Activated CD8-positive, alpha-beta T cell treated with anti-CD3 and anti-CD28 coated beads, Interleukin-2, amount 10 ng/mL, durations not matched to agents 7 days and 5 days (primary cell): ENCODE measurements at regions not wholly inside any gene's neighbourhood (a gene's known extent, or its start where the extent isn't known, plus 50 kb on each side); places are given as distances from the start of the nearest gene placed in this dataset.
"Not testable (repeated sequence)": the region's sequence is repeated elsewhere in the genome, so short reads cannot be mapped to it uniquely, and the experiment has no call there.

ENCODE experiments used
- ATAC-seq: fragments of 150-1000 bp; cut with Tn5 transposase; one replicate; pipeline ENCODE4 v1.10.0; 2021; ENCODE audit warnings: moderate library complexity
- CTCF ChIA-PET: fragments of 350-600 bp; sonication (Branson Sonifier 250); formaldehyde crosslinking; loops from one replicate; lab custom pipeline; 2021; ENCODE audit warnings: antibody characterized with exemption; lab: Charles Lee
- POLR2A ChIA-PET: fragments of 350-600 bp; sonication (Branson Sonifier 250); formaldehyde crosslinking; loops from one replicate; lab custom pipeline; 2021; ENCODE audit warnings: antibody characterized with exemption; lab: Charles Lee
- DNase-seq: peaks from one replicate; pipeline ENCODE4 v3.0.0-alpha.2; 2020
- H3K27ac Mint-ChIP-seq: one replicate; pipeline ENCODE4 v1.8.0; 2021; ENCODE audit warnings: mild to moderate bottlenecking, mixed read lengths
- H3K27me3 Mint-ChIP-seq: one replicate; pipeline ENCODE4 v1.8.0; 2021; ENCODE audit warnings: low read depth, mixed read lengths
- H3K36me3 Mint-ChIP-seq: one replicate; pipeline ENCODE4 v1.8.0; 2021; ENCODE audit warnings: low read depth, mixed read lengths
- H3K4me1 Mint-ChIP-seq: one replicate; pipeline ENCODE4 v1.8.0; 2021; ENCODE audit warnings: low read depth, mixed read lengths
- H3K4me3 Mint-ChIP-seq: one replicate; pipeline ENCODE4 v1.8.0; 2021; ENCODE audit warnings: mild to moderate bottlenecking, mixed read lengths
- H3K9me3 Mint-ChIP-seq: one replicate; pipeline ENCODE4 v1.8.0; 2022; ENCODE audit warnings: mixed read lengths; ENCODE audit not compliant: insufficient read depth

- no peaks in the 10 kb centered on the region for H3K27me3 Mint-ChIP-seq
- CTCF ChIA-PET: no interaction called here
- H3K9me3 Mint-ChIP-seq: no peaks in the 10 kb centered on the region
- no peak for ATAC-seq
- H3K36me3 Mint-ChIP-seq: no peaks in the 10 kb centered on the region
- no peak overlapping the region for H3K4me3 Mint-ChIP-seq
- no peaks in the 10 kb centered on the region for H3K4me1 Mint-ChIP-seq
- POLR2A ChIA-PET: no interaction called here
- no peak for DNase-seq
- no peak overlapping the region for H3K27ac Mint-ChIP-seq
Measured at GRCh38 chr11:115645631-115646317, 141.6 kb upstream of the CADM1 start.

GRCh38 chr11:115644856-115645255, 140.6 kb upstream of the CADM1 start:
- ATAC-seq (no peak), DNase-seq (no peak)
- Mint-ChIP-seq H3K4me3 (no peak overlapping the region), H3K4me1 (no peaks in the 10 kb centered on the region), H3K36me3 (no peaks in the 10 kb centered on the region), H3K27ac (no peak overlapping the region), H3K27me3 (no peaks in the 10 kb centered on the region), H3K9me3 (no peaks in the 10 kb centered on the region)
- ChIA-PET CTCF (no interaction called here), POLR2A (no interaction called here)

- DNase-seq (no peak), ATAC-seq (no peak)
- ChIA-PET CTCF (no interaction called here), POLR2A (no interaction called here)
- H3K9me3 Mint-ChIP-seq: no peaks in the 10 kb centered on the region
- no peak overlapping the region for H3K4me3 Mint-ChIP-seq
- H3K27ac Mint-ChIP-seq: no peak overlapping the region
- H3K4me1 Mint-ChIP-seq: no peaks in the 10 kb centered on the region
- no peaks in the 10 kb centered on the region for H3K36me3 Mint-ChIP-seq
- no peaks in the 10 kb centered on the region for H3K27me3 Mint-ChIP-seq
Measured at GRCh38 chr11:115643549-115644270, 139.5 kb upstream of the CADM1 start.

GRCh38 chr11:115642660-115643059, 138.4 kb upstream of the CADM1 start:
- Mint-ChIP-seq H3K36me3 (no peaks in the 10 kb centered on the region), H3K27ac (no peak overlapping the region), H3K27me3 (no peaks in the 10 kb centered on the region), H3K4me3 (no peak overlapping the region), H3K9me3 (no peaks in the 10 kb centered on the region), H3K4me1 (no peaks in the 10 kb centered on the region)
- DNase-seq: no peak
- POLR2A ChIA-PET: no interaction called here
- CTCF ChIA-PET: no interaction called here
- ATAC-seq: no peak

- Mint-ChIP-seq H3K9me3 (peaks cover 3% of the 10 kb centered on the region), H3K27me3 (no peaks in the 10 kb centered on the region), H3K27ac (no peak overlapping the region), H3K4me3 (no peak overlapping the region), H3K4me1 (no peaks in the 10 kb centered on the region), H3K36me3 (no peaks in the 10 kb centered on the region)
- ChIA-PET POLR2A (no interaction called here), CTCF (no interaction called here)
- no peak for ATAC-seq
- no peak for DNase-seq
Measured at GRCh38 chr11:115637599-115638241, 133.5 kb upstream of the CADM1 start.

GRCh38 chr11:115636753-115637527, 132.7 kb upstream of the CADM1 start:
- CTCF ChIA-PET: no interaction called here
- DNase-seq: no peak
- Mint-ChIP-seq H3K4me1 (no peaks in the 10 kb centered on the region), H3K9me3 (peaks cover 3% of the 10 kb centered on the region), H3K27ac (no peak overlapping the region), H3K27me3 (no peaks in the 10 kb centered on the region), H3K4me3 (no peak overlapping the region), H3K36me3 (no peaks in the 10 kb centered on the region)
- POLR2A ChIA-PET: no interaction called here
- ATAC-seq: no peak

- DNase-seq, H3K27me3 Mint-ChIP-seq, H3K4me3 Mint-ChIP-seq: not testable (repeated sequence)
Measured at GRCh38 chr11:115633977-115634376, 129.8 kb upstream of the CADM1 start.

GRCh38 chr11:115632061-115632460, 127.8 kb upstream of the CADM1 start:
- POLR2A ChIA-PET: no interaction called here
- no peaks in the 10 kb centered on the region for H3K27me3 Mint-ChIP-seq
- ATAC-seq (no peak), DNase-seq (no peak)
- no peaks in the 10 kb centered on the region for H3K36me3 Mint-ChIP-seq
- no peak overlapping the region for H3K27ac Mint-ChIP-seq
- H3K9me3 Mint-ChIP-seq: peaks cover 3% of the 10 kb centered on the region
- CTCF ChIA-PET: no interaction called here
- H3K4me3 Mint-ChIP-seq: no peak overlapping the region
- no peaks in the 10 kb centered on the region for H3K4me1 Mint-ChIP-seq

More at GRCh38 chr11:115633977-115634376, 129.8 kb upstream of the CADM1 start:
- H3K4me1 Mint-ChIP-seq, H3K9me3 Mint-ChIP-seq, CTCF ChIA-PET, H3K27ac Mint-ChIP-seq, ATAC-seq, POLR2A ChIA-PET, H3K36me3 Mint-ChIP-seq: not testable (repeated sequence)

- DNase-seq: no peak
Measured at GRCh38 chr11:115631609-115632008, 127.4 kb upstream of the CADM1 start.

GRCh38 chr11:115630214-115630613, 126.0 kb upstream of the CADM1 start:
- Mint-ChIP-seq H3K27ac (no peak overlapping the region), H3K36me3 (no peaks in the 10 kb centered on the region), H3K4me1 (no peaks in the 10 kb centered on the region), H3K4me3 (no peak overlapping the region), H3K9me3 (peaks cover 3% of the 10 kb centered on the region), H3K27me3 (no peaks in the 10 kb centered on the region)
- ChIA-PET CTCF (no interaction called here), POLR2A (no interaction called here)
- no peak for DNase-seq
- ATAC-seq: no peak

More at GRCh38 chr11:115631609-115632008, 127.4 kb upstream of the CADM1 start:
- POLR2A ChIA-PET: no interaction called here
- Mint-ChIP-seq H3K4me1 (no peaks in the 10 kb centered on the region), H3K9me3 (peaks cover 3% of the 10 kb centered on the region), H3K36me3 (no peaks in the 10 kb centered on the region), H3K27ac (no peak overlapping the region), H3K4me3 (no peak overlapping the region), H3K27me3 (no peaks in the 10 kb centered on the region)
- CTCF ChIA-PET: no interaction called here
- no peak for ATAC-seq

- no peaks in the 10 kb centered on the region for H3K4me1 Mint-ChIP-seq
- H3K4me3 Mint-ChIP-seq: no peak overlapping the region
- no peaks in the 10 kb centered on the region for H3K27me3 Mint-ChIP-seq
- H3K36me3 Mint-ChIP-seq: no peaks in the 10 kb centered on the region
- DNase-seq (no peak), ATAC-seq (no peak)
- ChIA-PET CTCF (no interaction called here), POLR2A (no interaction called here)
- H3K27ac Mint-ChIP-seq: no peak overlapping the region
- peaks cover 1% of the 10 kb centered on the region for H3K9me3 Mint-ChIP-seq
Measured at GRCh38 chr11:115629456-115630015, 125.3 kb upstream of the CADM1 start.
